Rectal smooth muscle tissue (tissue), 1 donor: ENCODE measurements at regions not wholly inside any gene's neighbourhood (a gene's known extent, or its start where the extent isn't known, plus 50 kb on each side); places are given as distances from the start of the nearest gene placed in this dataset.

ENCODE experiments used
- H3K27ac ChIP-seq: one replicate; pipeline ENCODE4 v1.7.0; 2013; ENCODE audit warnings: low read depth, low read length, inconsistent platforms
- H3K27me3 ChIP-seq: one replicate; pipeline ENCODE4 v1.7.0; 2013; ENCODE audit warnings: low read length; ENCODE audit not compliant: control insufficient read depth, insufficient read depth
- H3K36me3 ChIP-seq: one replicate; pipeline ENCODE4 v1.7.0; 2013; ENCODE audit warnings: low read length; ENCODE audit not compliant: control insufficient read depth, insufficient read depth
- H3K4me1 ChIP-seq: one replicate; pipeline ENCODE4 v1.7.0; 2013; ENCODE audit warnings: low read length; ENCODE audit not compliant: control insufficient read depth, insufficient read depth
- H3K4me3 ChIP-seq: one replicate; pipeline ENCODE4 v1.7.0; 2013; ENCODE audit warnings: low read length
- H3K9ac ChIP-seq: one replicate; pipeline ENCODE4 v1.7.0; 2013; ENCODE audit warnings: low read length

DNA sequence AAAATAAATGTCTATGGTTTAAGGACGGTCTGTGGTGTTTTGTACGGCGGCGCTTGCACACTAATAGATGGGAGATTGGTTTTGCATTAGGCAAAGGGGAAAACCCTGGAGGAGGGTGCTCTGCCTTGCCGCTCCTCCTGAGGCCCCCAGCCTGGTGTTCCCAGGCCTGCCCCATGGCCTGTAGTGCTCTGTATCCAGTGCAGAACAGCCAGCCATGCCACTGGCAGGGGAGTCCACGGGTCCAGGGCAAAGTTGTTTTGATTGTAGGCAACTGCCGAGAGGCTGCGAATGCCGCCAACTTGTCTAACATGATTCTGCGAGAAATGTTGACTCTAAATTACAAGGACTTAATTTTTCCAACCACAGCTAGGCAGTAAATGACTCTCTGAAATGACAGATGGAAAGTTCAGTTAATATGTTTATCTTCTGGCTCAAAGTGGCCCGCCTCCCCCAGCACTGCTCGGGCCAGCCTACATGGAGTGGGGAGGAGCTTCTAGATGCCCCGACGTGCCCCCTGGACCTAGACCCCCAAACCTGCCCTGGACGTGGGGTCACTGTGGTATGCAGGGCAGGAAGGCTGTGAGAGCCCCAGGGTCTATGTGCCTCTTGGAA lies 104.6 kb upstream of the GDF10 start:
- Histone ChIP-seq H3K27me3 (no peaks in the 10 kb centered on the region), H3K27ac (no peak overlapping the region), H3K9ac (no peak overlapping the region), H3K36me3 (no peaks in the 10 kb centered on the region), H3K4me3 (no peak overlapping the region), H3K4me1 (no peaks in the 10 kb centered on the region)

DNA sequence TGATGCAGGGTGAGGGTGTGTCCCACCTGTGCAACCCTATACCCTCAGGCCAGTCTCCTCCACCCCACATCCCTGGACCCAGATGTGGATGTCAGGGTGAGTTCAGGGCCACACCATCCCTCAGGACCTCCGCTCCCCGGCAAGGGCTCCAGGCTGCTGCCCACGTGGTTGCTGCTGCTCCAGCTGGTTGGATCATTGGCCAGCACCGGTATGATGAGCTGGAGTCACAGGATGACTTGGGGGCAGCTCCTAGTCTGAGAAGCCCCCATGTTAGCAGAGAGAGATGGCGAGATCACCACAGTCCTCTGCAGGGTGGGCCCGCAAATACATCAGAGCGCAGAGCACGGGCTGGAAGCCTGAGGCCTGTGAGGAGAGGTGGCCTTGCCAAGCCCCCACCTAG lies 103.3 kb upstream of the GDF10 start:
- Histone ChIP-seq H3K9ac (no peak overlapping the region), H3K36me3 (no peaks in the 10 kb centered on the region)

DNA sequence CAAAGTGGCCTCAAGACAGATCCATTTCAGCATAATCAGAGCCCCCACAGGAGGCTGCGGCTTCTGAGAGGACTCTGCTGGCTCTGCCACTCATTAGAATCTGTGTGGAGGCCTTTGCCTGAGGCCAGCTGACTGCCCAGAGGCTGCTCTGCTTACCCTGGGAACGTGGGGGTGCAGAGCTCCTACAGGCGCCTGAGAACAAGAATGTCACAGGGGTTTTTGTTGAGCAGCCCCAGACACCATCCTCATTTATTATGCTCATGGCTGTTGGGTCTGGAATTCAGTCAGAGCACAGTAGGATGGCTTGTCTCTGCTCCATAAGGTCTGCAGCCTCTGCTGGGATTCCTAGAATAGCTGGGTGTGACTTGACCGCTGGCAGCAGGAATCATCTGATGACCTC lies 101.8 kb upstream of the GDF10 start:
- H3K27me3 ChIP-seq = no peaks in the 10 kb centered on the region
- no peaks in the 10 kb centered on the region for H3K36me3 ChIP-seq
- no peak overlapping the region for H3K4me3 ChIP-seq
- no peak overlapping the region for H3K9ac ChIP-seq
- H3K27ac ChIP-seq = no peak overlapping the region
- no peaks in the 10 kb centered on the region for H3K4me1 ChIP-seq

More for the DNA sequence above, 103.3 kb upstream of the GDF10 start:
- H3K27me3 ChIP-seq = no peaks in the 10 kb centered on the region
- no peak overlapping the region for H3K27ac ChIP-seq
- H3K4me1 ChIP-seq = no peaks in the 10 kb centered on the region
- no peak overlapping the region for H3K4me3 ChIP-seq

DNA sequence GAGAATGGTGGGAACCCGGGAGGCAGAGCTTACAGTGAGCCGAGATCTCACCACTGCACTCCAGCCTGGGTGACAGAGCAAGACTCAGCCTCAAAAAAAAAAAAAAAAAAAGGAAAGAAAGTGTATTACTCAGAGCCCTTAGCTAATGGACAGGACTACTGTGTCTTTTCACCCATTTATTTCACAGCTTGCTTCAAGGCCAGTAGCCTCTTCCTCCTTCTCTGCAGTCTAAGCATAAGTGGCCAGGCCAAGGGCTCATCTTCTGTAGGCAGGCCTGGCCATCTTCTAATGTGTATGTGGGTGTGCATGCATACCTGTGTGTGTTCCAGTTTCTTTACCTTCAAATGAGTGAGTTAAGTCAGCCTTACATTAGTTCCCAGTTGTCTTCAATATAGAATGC lies 94.8 kb upstream of the GDF10 start:
- Histone ChIP-seq H3K4me3 (no peak overlapping the region), H3K36me3 (no peaks in the 10 kb centered on the region), H3K4me1 (no peaks in the 10 kb centered on the region), H3K27me3 (no peaks in the 10 kb centered on the region), H3K27ac (no peak overlapping the region), H3K9ac (no peak overlapping the region)

DNA sequence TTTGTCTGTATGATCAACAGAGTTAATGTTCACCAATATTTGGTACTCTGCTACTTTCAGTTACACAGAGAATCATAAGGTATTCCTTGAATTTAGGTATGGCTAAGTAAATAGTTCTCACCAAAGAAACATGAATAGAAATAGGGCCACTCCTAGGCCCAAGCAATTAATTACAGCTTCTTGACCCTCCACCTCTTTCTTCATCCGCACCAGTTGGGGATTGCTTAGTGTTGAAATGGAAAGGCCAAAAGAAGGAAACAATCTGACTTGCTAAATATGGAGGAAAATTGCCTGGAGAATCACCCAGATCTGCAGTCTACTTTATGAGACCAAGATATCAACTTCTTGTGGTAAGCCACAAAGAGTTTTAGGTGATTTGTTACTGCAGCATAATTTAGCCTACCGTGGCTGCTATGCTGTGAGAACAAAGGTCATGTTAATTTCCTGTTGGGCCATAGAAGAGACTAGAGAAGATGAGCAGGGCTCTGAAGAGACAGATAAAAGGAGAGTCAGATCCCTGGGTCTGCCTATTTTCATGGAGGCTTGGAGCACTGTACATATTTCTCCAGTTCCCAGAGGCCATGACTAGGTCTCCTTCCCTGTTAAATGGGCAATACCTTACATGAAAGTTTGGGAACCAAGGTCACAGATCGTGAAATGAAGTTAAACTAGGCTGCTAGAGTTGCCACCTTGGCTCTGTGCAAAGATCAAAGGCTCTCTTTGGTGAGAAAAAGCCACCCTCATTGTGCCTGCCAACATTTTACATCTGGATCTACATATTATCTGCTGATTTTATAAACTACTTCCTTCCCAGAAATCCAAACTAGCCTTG lies 93.3 kb upstream of the GDF10 start:
- no peaks in the 10 kb centered on the region for H3K36me3 ChIP-seq
- no peak overlapping the region for H3K9ac ChIP-seq
- no peaks in the 10 kb centered on the region for H3K27me3 ChIP-seq
- no peak overlapping the region for H3K27ac ChIP-seq
- H3K4me1 ChIP-seq = no peaks in the 10 kb centered on the region
- no peak overlapping the region for H3K4me3 ChIP-seq

DNA sequence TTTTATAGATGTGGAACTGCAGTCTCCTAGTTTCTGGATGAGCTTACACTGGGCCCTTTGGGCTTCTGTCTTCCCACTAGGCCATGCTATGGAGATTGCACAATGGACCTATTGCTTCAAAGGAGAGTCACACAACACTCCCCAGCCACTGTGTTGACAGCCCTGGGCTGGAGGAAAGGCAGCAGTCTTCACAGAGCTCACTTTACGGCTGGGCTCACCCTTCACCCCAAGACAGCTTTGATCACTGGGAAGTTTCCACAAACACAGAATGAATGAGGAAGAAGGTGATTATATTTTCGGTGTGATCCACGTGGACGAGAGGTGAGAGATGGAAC lies 92.7 kb upstream of the GDF10 start:
- no peak overlapping the region for H3K9ac ChIP-seq
- H3K36me3 ChIP-seq = no peaks in the 10 kb centered on the region
- no peaks in the 10 kb centered on the region for H3K4me1 ChIP-seq
- H3K27me3 ChIP-seq = no peaks in the 10 kb centered on the region
- H3K4me3 ChIP-seq = no peak overlapping the region
- no peak overlapping the region for H3K27ac ChIP-seq

DNA sequence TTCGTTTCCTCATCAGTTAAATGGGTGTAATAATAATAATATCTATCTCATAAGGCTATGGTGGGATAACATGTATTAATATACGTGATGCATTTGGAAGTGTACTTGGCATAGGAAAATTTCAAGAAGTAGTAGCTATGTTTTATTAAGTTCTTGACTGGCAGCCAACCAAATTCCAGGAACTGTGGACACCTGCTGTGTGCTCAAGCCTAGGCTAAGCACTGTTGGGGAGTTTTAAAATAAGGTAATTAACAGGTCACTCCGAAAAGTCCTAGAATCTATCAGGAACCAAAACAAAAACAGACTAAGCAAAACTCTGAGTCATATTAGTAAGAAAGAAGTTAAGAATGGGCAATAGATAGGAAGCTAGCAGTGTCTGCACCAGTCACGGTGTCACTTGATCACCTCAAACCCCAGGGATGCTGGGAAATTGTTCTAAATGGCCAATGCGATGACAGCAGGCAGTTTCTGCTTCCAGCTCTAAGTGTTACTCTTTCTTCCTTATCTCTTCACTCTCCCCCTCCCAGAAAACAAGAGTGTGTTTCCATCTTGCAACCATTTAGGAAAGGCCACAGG lies 92.0 kb upstream of the GDF10 start:
- Histone ChIP-seq H3K9ac (no peak overlapping the region), H3K4me1 (no peaks in the 10 kb centered on the region), H3K27ac (no peak overlapping the region), H3K27me3 (no peaks in the 10 kb centered on the region), H3K36me3 (no peaks in the 10 kb centered on the region), H3K4me3 (no peak overlapping the region)

DNA sequence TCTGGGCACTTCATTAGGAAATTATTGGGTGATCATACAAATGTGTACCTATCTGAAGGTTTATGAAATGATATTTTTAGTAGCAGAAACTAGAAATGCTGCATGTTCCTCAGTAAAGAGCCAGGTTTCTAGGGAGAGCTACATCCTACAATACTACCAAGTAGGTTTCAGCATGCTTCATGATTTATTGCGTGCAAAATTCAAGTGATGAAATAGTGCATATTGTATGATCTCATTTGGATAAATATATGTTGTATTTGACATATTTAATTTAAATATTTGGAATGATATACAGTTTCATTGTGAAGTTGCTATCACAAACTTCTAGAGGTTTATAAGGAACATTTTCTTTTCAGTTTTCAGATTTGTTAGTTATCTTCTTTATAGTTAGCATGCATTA lies 90.5 kb upstream of the GDF10 start:
- H3K27me3 ChIP-seq = no peaks in the 10 kb centered on the region
- H3K4me3 ChIP-seq = no peak overlapping the region
- H3K4me1 ChIP-seq = no peaks in the 10 kb centered on the region
- H3K27ac ChIP-seq = no peak overlapping the region
- no peak overlapping the region for H3K9ac ChIP-seq
- H3K36me3 ChIP-seq = no peaks in the 10 kb centered on the region

DNA sequence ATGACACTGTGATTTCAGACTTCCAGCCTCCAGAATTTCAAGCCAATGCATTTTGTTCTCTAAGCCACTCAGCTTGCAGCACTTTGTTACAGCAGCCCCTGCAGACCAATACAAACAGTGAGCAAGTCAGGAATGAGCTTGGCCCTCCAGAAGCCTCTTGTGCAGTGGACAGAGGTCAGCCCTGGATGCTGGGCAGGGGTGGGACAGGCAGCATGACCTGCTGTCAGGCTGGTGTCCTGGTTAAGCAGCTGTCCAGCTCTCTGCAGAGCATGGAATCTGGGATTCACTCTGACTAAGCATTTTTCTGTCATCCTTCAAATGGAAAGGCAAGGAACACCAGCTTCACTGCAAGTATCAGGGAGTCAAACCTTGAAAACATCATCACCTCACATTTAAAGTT lies 85.5 kb upstream of the GDF10 start:
- H3K27ac ChIP-seq = no peak overlapping the region
- H3K4me1 ChIP-seq = no peaks in the 10 kb centered on the region
- H3K4me3 ChIP-seq = no peak overlapping the region
- H3K27me3 ChIP-seq = no peaks in the 10 kb centered on the region
- H3K9ac ChIP-seq = no peak overlapping the region
- no peaks in the 10 kb centered on the region for H3K36me3 ChIP-seq

DNA sequence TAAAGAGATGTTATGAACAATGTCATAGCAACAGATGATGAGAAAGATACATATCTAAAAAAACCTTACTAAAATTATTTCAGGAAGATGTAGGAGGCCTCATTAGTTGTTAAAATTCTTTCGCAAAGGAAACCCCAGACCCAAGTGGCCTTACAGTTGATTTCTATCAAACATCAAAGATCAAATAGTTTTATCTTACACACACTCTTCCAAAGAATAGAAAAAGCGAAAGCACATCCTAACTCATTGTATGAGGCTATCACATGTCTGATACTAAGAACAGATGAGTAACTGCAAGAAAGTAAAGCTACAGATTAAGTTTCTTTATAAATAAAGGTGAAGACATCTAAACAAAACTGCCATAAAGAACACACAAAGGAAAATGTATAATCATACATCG lies 82.9 kb upstream of the GDF10 start:
- Histone ChIP-seq H3K27me3 (no peaks in the 10 kb centered on the region), H3K9ac (no peak overlapping the region), H3K36me3 (no peaks in the 10 kb centered on the region), H3K27ac (no peak overlapping the region), H3K4me1 (no peaks in the 10 kb centered on the region), H3K4me3 (no peak overlapping the region)

DNA sequence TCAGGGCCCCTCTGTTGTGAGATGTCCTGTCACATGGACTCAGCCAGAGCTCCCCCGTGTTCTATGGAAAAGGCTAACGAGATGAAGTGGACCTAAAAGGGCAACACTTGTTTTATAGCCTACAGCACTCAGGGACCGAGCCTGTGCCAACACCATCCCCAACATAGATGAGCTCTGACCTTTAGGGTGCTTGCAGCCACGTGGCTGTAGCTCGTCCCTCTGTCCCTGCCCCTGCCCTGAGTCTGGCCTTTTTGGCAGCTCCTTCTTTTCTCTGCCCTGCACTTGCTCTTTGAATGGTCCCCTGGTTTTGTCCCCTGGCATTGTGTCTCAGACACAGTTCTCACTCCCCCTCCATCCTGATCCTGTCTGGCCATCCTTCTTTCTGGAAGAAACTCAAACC lies 81.2 kb upstream of the GDF10 start:
- no peaks in the 10 kb centered on the region for H3K4me1 ChIP-seq
- H3K27me3 ChIP-seq = no peaks in the 10 kb centered on the region
- no peaks in the 10 kb centered on the region for H3K36me3 ChIP-seq
- H3K27ac ChIP-seq = no peak overlapping the region
- no peak overlapping the region for H3K9ac ChIP-seq
- no peak overlapping the region for H3K4me3 ChIP-seq

DNA sequence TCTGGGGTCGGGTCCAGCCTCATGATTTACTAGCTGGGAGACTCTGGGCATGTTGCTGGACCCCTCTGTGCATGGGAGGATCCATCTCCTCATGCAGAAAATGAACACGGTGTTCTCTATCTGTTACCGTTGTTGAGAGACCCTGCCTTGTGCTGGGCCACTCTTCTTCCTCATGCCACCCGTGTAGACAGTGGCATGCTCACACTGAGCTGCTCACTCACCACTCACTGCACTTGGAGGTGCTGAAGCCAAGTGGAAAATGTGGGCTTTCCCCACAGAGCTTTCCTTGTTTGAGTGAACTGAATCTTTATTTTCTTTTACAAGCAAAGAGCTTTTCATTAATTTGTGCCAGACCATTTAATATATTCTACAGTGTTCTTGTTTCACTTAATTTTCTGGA lies 77.5 kb upstream of the GDF10 start:
- Histone ChIP-seq H3K27me3 (no peaks in the 10 kb centered on the region), H3K4me1 (no peaks in the 10 kb centered on the region), H3K4me3 (no peak overlapping the region), H3K9ac (no peak overlapping the region), H3K36me3 (no peaks in the 10 kb centered on the region), H3K27ac (no peak overlapping the region)

DNA sequence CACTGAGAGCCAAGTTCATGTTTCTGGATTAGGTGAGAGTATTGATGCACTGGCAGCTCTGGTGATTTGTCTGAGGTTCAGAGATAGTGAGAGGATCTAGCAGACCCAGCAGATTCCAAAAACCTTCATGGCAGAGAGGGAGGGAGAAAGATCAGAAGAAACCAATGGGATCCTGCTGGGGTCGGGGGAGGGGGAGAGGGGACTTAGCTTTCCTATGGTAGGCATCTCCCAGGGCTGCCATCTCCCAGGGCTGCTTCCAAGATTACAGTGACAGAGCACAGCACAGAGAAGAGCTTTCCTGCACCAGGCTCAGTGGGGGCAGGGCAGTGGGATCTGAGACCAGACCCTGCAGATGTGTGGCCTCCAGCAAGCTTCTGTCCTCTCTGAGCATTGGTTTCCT lies 76.8 kb upstream of the GDF10 start:
- no peak overlapping the region for H3K27ac ChIP-seq
- no peak overlapping the region for H3K4me3 ChIP-seq
- H3K27me3 ChIP-seq = no peaks in the 10 kb centered on the region
- no peaks in the 10 kb centered on the region for H3K36me3 ChIP-seq
- H3K9ac ChIP-seq = no peak overlapping the region
- H3K4me1 ChIP-seq = no peaks in the 10 kb centered on the region
